PC-9 (cell line): ENCODE measurements at regions not wholly inside any gene's neighbourhood (a gene's known extent, or its start where the extent isn't known, plus 50 kb on each side); places are given as distances from the start of the nearest gene placed in this dataset.
"Not testable (repeated sequence)": the region's sequence is repeated elsewhere in the genome, so short reads cannot be mapped to it uniquely, and the experiment has no call there.

ENCODE experiments used
- EZH2 ChIP-seq: fragments of 200-600 bp; sonication (generic); IDR thresholded peaks from 2 replicates; pipeline ENCODE4 v1.8.0; 2017; ENCODE audit warnings: antibody characterized with exemption, low read depth
- TF ChIP-seq, protein P1 (sequence below): fragments of 200-600 bp; sonication (generic); conservative IDR thresholded peaks from 2 replicates; pipeline ENCODE4 v1.6.1; 2017; ENCODE audit warnings: mixed run types, antibody characterized with exemption, mild to moderate bottlenecking, moderate library complexity

DNA sequence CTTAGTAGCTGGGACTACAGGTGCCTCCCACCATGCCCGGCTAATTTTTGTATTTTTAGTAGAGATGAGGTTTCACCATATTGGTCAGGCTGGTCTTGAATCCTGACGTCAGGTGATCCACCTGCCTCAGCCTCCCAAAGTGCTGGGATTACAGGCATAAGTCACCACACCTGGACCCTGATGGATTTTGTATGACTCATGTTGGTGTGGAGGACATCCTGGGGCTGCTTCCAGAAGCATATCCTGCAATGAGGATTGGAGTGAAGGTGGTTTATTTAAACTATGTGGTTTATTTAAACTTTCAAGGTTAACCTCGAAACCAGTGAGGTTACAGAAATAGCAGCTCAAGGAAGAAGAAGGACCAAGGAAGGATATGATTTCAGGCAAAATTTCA, 176.1 kb downstream of the BTBD3 start:
- TF ChIP-seq, protein P1, sequence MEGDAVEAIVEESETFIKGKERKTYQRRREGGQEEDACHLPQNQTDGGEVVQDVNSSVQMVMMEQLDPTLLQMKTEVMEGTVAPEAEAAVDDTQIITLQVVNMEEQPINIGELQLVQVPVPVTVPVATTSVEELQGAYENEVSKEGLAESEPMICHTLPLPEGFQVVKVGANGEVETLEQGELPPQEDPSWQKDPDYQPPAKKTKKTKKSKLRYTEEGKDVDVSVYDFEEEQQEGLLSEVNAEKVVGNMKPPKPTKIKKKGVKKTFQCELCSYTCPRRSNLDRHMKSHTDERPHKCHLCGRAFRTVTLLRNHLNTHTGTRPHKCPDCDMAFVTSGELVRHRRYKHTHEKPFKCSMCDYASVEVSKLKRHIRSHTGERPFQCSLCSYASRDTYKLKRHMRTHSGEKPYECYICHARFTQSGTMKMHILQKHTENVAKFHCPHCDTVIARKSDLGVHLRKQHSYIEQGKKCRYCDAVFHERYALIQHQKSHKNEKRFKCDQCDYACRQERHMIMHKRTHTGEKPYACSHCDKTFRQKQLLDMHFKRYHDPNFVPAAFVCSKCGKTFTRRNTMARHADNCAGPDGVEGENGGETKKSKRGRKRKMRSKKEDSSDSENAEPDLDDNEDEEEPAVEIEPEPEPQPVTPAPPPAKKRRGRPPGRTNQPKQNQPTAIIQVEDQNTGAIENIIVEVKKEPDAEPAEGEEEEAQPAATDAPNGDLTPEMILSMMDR = not testable (repeated sequence)
- TF ChIP-seq EZH2 = not testable (repeated sequence)
